NCI-H2029 treated with DMSO at 0.1 percent for 48 hours (cell line): ENCODE measurements at regions not wholly inside any gene's neighbourhood (a gene's known extent, or its start where the extent isn't known, plus 50 kb on each side); places are given as distances from the start of the nearest gene placed in this dataset.
"Not testable (repeated sequence)": the region's sequence is repeated elsewhere in the genome, so short reads cannot be mapped to it uniquely, and the experiment has no call there.

Experiments used
- DNase-seq: peaks from one replicate; lab custom pipeline; 2025; lab: John Stamatoyannopoulos, UW

DNA sequence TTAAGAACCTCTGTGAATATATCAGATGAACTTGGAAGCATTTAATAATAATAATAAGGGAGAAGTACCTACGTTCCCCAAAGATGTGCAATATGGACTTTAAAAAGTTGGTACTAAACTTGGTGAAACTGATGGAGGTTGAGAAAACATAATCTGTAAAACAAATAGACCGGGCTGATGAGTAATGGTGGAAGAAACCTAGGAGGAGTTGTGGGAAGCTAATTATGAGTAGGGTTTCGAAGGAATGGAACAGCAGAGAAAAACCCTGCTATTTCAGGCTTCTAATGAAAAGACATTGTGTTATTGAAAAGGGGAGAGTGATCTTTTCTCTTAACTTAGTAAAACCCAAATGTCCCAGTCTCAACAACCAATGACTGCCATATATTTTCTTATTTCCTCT lies 229.3 kb downstream of the PCSK1 start:
- no peak for DNase-seq

DNA sequence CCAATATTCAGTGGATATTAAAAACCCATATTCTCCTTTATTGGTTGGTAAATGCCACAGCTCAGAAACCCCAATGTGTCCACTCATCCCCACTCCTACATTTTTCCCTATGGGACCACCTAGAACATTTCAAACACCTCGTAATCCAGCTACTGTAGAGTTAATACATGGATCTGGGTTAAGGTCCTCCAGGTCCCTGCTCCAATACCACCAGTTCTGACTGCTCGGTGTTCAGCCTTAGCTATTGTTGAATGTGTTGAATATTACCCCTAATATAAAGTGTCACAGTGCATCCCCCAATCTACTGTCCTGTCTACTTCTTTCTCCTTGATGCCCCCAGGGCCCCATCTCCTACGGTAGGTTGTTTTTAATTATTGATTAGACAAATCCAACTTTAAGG lies 231.5 kb downstream of the PCSK1 start:
- no peak for DNase-seq

DNA sequence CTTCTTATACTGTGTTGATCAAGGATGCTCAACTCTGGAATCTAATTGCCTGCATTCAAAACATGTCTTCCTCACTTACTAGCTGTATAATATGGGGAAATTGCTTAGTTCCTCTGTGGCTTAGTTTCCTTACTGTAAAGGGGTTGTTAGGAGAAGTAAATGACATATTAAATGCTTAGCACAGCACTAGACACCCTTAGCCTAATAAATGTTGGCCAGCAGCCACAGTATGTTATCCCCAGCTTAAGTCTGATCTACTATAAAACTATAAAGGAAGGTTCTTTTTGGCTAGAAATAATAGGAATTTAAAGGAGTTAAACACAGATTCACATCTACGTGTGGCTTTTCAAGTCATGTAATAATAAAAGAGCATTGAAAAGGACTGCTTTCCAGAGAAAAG lies 232.4 kb downstream of the PCSK1 start:
- DNase-seq = no peak

DNA sequence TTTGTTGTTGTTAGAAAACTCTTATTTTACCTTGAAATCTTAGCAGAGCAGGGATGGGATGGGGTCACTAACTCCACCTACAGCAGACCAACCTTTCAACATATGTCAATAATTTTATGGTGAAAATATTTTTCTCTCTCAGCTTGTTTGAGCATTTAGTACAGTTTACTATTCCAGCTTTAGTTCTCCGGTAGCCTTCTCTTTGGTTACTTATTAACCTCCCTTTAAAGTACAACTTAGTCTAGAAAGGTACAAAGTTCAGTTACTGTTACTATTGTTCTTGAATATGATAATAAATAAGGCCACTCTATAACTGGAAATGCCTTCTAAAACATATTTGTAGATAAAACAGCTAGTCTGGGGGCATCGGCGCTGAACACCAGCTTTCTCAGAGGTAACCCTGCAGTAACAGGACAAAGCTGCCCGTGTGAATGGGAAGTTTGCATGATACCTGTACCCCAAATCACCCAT lies 233.3 kb downstream of the PCSK1 start:
- no peak for DNase-seq

DNA sequence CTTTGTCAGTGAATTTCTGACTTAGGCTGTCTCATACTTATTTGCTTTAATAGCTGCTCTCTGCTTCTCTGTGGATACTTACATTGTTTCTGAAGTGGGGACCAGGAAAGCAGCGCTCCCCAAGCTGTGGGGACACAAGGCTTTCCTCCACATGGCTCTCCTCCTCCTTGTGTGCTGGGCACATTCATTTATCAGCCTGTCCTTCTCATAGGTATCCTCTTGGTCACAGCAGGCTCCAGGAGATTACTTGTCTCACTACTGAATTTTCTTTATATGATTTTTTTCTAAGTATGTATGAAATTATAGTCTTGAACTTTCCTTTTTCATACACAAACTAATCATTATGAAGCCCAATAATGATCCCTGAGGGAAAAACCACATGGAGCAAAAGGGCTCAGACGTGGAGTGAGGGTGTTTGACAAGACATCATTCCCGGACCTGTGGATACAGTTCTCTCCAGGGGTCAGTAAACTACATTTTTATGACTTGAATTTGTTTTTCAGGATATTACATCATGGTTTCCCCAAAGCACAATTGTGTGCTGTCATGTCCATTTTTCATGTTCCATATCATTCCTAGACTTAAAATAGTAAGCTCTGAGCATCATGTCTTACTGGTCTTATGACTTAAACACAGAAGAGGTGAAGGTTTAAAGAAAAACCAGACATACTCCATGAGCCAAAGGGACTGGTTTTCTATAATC lies 234.5 kb downstream of the PCSK1 start:
- DNase-seq = no peak

DNA sequence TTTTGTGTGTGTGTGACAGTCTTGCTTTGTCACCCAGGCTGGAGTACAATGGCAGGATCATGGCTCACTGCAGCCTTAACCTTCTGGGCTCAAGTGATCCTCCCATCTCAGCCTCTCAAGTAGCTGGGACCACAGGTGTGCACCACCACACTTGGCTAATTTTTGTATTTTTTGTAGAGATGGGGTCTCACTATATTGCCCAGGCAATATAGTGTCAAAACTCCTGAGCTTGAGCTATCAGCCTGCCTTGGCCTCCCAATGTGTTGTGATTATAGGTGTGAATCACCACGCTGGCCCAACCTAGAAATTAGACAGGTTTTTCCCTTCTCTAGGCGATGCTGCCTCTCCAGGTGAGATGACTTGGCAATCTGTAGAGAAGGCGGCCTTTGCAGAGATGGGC lies 235.3 kb downstream of the PCSK1 start:
- not testable (repeated sequence) for DNase-seq

DNA sequence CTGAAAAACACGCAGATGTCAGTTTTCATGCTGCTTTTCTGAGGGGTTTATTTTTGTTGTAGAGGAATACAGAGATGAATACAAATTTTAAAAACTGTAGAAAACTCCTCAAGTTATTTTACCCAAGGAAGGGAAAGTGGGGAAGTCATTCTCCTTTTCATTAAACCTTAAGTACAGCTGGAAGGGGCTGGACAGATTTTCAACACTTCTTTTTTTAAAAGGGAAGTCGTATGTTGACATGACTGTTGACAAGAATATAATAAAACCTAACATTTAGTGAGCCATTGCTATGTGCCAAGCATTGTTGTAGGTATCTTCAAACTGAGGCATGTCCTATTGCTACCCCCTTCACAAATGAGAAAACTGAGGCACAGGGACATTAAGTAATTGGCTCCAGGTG lies 235.7 kb upstream of the ELL2 start:
- no peak for DNase-seq

DNA sequence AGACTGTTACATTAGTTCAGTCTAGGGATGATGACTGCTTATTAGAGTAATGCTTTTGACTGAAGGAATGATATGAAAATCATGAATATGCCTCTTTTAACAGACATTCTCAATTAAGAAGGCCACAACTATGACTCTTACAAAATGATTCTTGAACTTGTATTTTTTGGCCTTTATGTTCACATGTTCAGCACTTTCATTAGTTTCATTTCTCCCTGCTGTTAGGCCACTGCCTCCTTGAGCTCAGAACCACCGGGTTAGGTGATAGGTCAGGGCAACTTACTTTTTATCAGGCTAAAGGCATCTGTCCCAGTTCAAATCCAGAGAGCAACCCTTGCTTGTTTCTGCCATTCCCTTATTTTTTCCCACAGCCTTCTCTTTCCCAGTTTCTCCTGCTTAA lies 235.2 kb upstream of the ELL2 start:
- DNase-seq = no peak

DNA sequence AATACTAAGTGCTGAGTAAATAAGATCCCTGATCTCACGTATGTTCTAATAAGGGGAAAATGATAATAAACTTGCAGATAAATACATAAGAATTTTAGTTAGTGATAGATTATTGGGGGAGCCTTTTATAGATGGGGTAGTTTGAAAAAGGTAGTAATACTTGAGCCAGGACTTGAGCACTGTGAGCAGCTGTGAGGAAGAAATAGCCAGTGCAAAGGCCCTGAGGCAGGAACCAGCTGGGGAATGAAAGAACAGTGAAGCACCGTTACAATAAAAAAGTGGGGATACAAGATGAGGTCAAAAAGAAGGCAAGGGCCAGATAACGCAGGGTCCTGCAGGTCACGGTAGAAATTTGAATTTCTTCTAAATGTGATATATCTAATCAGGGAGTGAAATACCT lies 234.8 kb upstream of the ELL2 start:
- DNase-seq = no peak

DNA sequence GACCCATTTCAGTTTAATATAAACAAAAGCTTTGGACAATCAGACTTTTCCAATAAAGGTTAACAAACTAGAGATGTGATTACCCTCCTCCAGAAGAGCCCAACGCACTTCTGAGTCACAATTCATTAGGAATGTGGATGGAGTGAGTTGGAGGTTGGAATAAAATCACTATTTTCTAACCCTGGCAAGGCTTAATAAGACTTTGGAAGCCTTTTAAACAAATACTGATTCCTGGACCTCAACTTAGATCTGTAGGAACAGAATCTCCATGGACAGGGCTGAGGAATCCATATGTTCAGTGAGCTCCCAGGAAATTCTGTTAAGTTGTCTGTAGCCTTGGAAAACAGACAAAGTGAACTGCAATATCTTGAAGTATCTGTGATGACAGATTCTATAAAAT lies 233.5 kb upstream of the ELL2 start:
- DNase-seq = no peak

DNA sequence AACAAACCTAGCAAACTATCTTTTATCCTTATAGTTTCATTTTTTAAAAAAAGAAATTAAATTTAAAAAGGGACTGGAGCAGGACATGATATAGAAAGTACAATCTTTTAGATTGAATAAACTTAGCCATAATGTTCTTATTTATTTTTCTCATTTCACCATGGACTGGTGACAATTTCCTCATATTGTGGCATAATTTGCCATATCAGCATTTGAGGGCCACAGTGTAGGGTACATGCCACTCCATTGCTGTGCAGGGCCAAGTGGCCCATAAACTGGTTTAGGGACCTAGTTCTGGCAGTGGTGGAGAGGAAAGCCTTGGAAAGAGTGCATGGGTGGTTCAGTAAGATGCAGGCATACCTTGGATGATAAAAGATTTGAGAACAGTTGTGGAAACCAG lies 232.9 kb upstream of the ELL2 start:
- no peak for DNase-seq

DNA sequence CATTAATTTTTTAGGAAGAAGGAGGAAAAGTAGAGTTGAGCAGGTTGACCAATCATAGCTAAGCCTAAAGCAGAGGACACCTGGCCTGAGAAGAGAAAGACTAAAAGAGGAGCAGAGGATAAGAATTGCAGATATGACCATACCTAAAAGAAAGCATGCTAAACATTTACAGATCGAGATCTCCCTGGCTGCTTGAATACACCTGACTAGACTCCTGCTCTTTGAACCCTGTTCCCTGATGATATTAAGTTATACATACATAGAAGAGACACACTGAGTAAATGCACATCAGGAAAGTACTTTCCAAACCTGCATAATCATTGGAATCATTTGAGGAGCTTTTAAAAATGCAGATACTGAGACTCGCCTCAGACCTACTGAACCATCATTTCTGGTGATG lies 232.3 kb upstream of the ELL2 start:
- no peak for DNase-seq

DNA sequence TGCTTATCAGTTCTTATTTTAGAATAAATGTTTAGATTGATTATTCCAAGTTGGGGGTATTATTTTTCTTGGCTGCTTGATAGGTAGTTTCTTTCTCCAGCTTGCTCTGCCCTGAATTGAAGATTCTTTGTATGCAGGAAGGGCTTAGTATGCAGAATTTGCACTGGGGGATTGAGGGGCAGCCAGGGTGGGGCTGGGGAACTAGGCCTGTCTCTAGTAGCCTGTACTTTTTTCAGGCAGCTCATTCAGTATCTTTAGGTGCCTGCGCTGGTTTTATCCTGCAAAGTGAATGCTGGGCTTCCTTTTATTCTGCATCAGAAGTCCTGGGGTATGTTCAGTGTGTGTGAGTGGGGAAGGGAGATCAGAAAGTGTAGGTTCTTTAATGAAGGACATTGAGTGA lies 228.3 kb upstream of the ELL2 start:
- DNase-seq = no peak

DNA sequence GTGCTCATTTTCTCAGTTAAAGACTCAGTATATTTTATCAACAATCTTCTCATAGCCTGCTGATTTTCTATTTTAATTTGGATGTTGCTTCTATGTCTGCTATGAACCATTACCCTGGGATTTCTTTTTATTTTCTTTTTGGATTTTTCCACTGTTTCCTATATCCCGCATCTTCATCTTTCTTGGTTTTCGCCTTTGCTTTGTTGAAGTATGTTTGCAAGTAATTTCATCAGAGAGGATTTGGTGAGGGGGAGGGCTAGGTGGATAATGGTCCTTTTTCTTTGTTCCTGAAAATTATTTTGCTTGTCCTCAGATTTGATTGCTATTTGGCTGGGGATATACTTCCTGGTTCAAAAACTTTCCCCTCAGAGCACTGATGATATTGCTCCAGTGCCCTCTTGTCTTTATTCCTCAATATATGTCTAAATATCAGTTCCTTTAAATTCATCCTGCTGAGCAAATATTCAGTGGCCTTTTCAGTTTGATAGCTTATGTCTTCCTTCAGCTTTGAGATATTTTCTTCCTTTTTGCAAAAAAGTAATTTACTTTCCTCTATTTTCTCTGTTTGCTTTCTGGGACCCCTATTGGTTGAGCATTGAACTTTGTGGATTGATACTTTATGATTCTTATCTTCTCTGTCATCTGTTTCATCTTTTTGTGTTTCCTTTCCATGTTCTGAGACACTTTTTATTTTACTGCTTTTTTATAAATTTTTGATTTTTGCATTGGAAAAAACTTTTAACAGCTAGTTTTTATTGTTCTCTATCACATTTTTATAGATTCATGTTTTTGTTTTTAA lies 227.6 kb upstream of the ELL2 start:
- no peak for DNase-seq

DNA sequence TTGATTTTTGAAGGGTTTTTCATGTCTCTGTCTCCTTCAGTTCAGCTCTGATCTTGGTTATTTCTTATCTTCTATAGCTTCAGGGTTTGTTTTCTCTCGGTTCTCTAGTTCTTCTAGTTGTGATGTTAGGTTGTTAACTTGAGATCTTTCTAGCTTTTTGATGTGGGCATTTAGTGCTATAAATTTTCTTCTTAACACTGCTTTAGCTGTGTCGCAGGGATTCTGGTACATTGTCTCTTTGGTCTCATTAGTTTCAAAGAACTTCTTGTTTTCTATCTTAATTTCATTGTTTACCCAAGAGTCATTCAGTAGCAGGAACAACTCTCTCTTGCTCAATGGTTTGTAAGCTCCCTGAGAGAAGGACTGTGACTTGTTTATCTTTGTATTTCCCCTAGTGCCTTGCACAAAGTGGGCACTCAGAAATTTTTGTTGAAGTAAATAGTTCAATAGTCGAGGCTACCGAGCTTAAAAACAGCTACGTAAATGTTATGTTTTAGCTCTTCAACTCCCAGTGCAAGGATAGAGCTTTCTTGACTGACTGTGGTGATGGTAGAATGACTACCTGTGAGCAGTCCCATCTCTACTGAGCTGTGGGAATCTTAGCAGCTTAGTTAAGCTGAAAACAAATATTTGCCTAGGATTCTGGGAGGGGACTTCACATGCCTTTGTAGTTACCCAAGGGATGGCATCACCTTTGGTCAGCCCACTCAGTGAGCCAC lies 225.8 kb upstream of the ELL2 start:
- DNase-seq = no peak

DNA sequence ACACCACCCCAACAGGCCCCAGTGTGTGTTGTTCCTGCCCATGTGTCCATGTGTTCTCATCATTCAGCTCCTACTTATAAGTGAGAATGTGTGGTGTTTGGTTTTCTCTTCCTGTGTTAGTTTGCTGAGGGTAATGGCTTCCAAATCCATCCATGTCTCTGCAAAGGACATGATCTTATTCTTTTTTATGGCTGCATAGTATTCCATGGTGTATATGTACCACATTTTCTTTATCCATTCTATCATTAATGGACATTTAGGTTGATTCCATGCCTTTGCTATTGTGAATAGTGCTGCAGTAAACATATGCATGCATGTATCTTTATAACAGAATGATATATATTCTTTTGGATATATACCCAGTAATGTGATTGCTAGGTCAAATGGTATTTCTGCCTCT lies 222.9 kb upstream of the ELL2 start:
- DNase-seq = not testable (repeated sequence)

DNA sequence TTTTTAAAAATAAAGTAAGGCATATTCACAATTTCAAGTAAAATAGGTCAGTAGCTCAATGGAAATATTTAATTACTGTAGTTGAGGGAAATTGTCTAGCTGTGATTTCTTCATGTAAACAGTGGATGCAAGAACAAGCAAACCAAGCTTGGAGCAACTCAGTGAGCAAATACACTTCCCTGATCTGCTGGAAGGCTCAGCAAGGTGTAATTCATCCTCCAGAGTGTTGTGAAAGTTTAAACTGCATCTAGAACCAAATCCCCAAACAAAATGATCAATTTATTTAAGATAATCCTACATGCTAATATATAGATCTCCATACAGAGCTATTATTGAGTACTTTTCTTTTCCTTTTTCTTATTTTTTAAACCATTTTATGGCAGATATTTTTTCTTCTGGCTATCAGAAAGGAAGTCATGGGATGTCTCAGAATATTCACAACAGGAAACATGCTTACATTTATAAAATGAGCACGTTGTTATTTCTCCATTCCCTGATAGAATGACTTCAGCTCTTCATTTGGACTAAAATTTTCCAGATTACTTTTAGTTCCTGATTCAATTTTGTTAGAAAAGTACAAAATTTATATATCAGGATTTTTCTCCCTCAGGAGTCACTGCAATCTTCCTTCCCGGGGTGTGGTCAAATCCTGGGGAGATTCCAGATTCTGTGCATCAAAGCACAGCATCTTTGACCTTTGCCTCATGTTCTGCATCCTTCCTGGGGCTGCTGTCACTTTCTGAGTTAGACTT lies 219.2 kb upstream of the ELL2 start:
- DNase-seq = no peak

DNA sequence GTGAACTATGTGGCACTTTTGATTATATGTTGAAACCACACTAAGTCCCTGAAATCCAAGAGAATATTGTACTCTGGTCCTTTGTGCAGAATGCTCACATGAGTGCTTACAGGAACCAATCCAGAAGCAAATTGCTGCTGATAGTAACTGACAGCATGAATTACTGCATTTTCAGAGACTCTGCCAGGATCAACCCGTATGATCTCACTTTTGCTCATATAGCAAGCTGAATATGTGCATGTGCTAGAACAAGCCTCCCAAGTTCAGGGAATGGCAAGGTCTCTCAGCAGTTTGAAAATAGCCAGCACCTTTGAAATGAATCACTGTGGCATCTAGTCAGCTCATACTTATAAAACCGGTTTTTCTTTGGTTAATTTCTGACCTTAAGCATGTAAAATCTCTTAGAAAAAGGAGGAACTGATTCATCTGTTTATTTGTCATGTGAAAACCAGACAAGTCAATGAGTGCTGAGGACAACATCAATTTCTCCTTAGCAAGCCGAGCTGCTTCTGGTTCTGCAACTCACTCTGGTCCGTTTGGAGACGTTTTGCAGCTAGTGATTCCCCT lies 215.7 kb upstream of the ELL2 start:
- DNase-seq = no peak

DNA sequence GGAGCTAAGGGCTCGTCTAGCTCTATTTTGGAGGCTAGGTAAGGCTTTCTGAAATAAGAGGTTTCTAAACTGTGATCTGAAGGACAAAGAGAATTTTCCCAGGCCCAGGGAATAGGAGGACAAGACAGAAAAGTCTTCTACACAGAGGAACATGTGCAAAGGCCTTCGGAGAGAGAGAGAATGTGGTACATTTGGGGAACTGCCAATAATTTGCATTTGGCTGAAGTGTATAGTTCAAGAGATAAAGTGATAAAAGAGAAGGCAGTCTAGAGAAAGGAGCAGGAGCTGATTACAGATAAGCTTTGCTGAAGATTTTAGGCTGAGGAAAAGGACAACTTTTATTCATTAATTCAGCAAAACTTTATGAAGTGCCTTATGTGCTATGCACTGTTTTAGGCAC lies 214.4 kb upstream of the ELL2 start:
- no peak for DNase-seq

DNA sequence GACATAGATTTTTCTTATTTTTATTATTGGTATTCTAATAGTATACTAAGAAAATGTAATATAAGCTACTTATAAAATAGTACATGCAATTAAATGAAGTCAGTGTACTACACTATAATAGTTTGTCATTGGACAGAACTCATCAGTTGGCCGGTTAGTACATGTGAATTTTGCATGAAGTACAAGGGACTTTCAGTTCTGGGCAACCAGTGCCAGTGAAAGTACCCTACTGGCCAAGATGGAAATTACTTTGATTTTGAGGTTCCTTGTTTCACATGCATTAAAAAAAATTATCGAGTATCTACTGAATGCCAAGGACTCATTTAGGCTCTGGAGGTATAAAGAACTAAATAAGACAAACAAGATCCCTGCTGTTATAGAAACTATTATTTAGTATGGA lies 213.4 kb upstream of the ELL2 start:
- DNase-seq = no peak

DNA sequence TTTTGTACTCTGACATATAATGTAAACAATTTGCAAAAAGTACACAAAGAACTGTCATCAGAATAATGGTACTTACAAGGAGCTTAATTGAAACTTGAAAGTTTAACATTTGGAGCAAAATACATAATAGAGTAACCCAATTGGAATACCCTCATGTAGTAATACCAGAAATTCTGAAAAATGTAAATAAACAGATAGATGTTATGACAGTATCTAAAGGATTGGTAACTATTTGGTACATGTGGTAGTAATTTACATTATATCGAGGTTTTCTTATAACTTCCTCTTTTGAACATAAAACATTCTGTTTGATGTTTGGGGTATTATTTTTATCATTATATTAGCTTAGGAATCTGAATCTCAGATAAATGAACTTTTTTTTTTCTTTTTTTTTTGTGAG lies 211.7 kb upstream of the ELL2 start:
- no peak for DNase-seq

DNA sequence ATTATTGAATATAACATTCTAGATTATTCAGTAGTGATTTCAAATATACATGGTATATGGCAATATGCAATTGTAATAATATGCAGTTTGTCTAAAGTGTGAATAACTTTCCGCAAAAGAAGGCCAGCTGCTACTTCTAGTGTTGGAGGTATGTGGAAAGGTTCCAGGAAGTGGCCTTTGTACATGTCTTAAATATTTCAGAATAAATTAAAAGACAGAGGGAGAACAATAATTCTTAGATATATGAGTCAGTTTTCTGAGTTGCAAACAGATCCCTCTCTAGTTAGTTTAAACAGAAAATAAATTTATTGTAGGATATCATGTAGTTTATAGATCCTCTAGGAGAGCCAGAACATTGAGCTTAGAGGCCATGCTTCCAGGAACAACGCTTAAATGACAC lies 210.8 kb upstream of the ELL2 start:
- no peak for DNase-seq
